MCF 10A (cell line): ENCODE measurements at regions not wholly inside any gene's neighbourhood (a gene's known extent, or its start where the extent isn't known, plus 50 kb on each side); places are given as distances from the start of the nearest gene placed in this dataset.

Experiments used
- BruUV-seq: library from RNA; stranded (reverse); fragments of 400-500 nt; replicated peaks from 2 replicates; lab custom pipeline; 2021; lab: Mats Ljungman, UMichigan
- CTCF ChIA-PET: fragments of 300-600 bp; sonication (Branson Sonifier 250); formaldehyde crosslinking; extraction: SDS; loops from one replicate; lab custom pipeline; 2021; ENCODE audit warnings: antibody characterized with exemption, inconsistent platforms; lab: Yijun Ruan, JAX
- POLR2A ChIA-PET: fragments of 300-600, 350-650 bp; sonication (Branson Sonifier 250); formaldehyde crosslinking; extraction: SDS; loops from one replicate; lab custom pipeline; 2020; ENCODE audit warnings: antibody characterized with exemption, inconsistent platforms; lab: Yijun Ruan, JAX
- DNase-seq: peaks from one replicate; pipeline ENCODE4 v3.0.0-alpha.2; 2018; ENCODE audit not compliant: unreplicated experiment
- H3K27ac Mint-ChIP-seq: one replicate; pipeline ENCODE4 v1.8.0; 2022; ENCODE audit warnings: mild to moderate bottlenecking, low read depth, mixed read lengths; ENCODE audit not compliant: unreplicated experiment
- H3K27me3 Mint-ChIP-seq: one replicate; pipeline ENCODE4 v1.8.0; 2022; ENCODE audit warnings: mixed read lengths; ENCODE audit not compliant: insufficient read depth, unreplicated experiment
- H3K36me3 Mint-ChIP-seq: one replicate; pipeline ENCODE4 v1.8.0; 2022; ENCODE audit warnings: mild to moderate bottlenecking, moderate library complexity, mixed read lengths; ENCODE audit not compliant: insufficient read depth, unreplicated experiment
- H3K4me1 Mint-ChIP-seq: one replicate; pipeline ENCODE4 v1.8.0; 2022; ENCODE audit warnings: mixed read lengths; ENCODE audit not compliant: insufficient read depth, unreplicated experiment
- H3K4me3 Mint-ChIP-seq: one replicate; pipeline ENCODE4 v1.8.0; 2022; ENCODE audit warnings: mild to moderate bottlenecking, moderate library complexity, mixed read lengths; ENCODE audit not compliant: unreplicated experiment
- H3K9me3 Mint-ChIP-seq: one replicate; pipeline ENCODE4 v1.8.0; 2022; ENCODE audit warnings: mixed read lengths; ENCODE audit not compliant: unreplicated experiment
- intact Hi-C: fragments of 100-400 bp; cut with micrococcal nuclease; formaldehyde crosslinking; loops from 2 replicates; pipeline ENCODE4 v1.14.1; 2022
- TF ChIP-seq, protein P1 (sequence below): fragments of 200-600 bp; IDR thresholded peaks from one replicate; pipeline ENCODE4 v1.8.0; 2022; ENCODE audit warnings: antibody characterized with exemption, mild to moderate bottlenecking; ENCODE audit not compliant: unreplicated experiment

DNA sequence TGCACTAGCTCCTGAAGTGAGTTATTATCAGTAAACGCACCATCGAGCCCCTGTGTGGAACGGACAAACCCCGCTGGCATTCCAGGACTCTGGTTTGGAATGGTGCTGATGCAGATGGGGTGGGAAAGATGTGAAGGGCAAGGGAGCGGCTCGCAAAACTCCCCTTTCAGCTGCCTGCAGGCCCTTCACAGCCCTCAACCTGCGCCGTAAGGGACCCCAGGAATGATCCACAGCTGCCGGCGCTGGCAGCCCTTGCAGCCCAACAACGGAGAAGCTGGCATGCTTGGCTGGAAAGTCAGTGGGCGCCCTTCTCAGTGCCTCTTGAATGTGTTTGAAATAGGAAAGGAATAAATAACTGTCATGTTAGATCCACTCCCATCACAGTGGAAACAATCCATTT, 1445.5 kb downstream of the BRD1 start:
- intact Hi-C loops, result no loop called here
- Mint-ChIP-seq H3K36me3 (no peaks in the 10 kb centered on the region), H3K27ac (no peak overlapping the region), H3K4me3 (no peak overlapping the region), H3K9me3 (peaks cover 15% of the 10 kb centered on the region), H3K27me3 (no peaks in the 10 kb centered on the region), H3K4me1 (no peaks in the 10 kb centered on the region)
- DNase-seq, result no peak
- TF ChIP-seq, protein P1, sequence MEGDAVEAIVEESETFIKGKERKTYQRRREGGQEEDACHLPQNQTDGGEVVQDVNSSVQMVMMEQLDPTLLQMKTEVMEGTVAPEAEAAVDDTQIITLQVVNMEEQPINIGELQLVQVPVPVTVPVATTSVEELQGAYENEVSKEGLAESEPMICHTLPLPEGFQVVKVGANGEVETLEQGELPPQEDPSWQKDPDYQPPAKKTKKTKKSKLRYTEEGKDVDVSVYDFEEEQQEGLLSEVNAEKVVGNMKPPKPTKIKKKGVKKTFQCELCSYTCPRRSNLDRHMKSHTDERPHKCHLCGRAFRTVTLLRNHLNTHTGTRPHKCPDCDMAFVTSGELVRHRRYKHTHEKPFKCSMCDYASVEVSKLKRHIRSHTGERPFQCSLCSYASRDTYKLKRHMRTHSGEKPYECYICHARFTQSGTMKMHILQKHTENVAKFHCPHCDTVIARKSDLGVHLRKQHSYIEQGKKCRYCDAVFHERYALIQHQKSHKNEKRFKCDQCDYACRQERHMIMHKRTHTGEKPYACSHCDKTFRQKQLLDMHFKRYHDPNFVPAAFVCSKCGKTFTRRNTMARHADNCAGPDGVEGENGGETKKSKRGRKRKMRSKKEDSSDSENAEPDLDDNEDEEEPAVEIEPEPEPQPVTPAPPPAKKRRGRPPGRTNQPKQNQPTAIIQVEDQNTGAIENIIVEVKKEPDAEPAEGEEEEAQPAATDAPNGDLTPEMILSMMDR, result no peak
- BruUV-seq, result no TSS peak
- CTCF ChIA-PET, result no interaction called here
- POLR2A ChIA-PET, result no interaction called here

DNA sequence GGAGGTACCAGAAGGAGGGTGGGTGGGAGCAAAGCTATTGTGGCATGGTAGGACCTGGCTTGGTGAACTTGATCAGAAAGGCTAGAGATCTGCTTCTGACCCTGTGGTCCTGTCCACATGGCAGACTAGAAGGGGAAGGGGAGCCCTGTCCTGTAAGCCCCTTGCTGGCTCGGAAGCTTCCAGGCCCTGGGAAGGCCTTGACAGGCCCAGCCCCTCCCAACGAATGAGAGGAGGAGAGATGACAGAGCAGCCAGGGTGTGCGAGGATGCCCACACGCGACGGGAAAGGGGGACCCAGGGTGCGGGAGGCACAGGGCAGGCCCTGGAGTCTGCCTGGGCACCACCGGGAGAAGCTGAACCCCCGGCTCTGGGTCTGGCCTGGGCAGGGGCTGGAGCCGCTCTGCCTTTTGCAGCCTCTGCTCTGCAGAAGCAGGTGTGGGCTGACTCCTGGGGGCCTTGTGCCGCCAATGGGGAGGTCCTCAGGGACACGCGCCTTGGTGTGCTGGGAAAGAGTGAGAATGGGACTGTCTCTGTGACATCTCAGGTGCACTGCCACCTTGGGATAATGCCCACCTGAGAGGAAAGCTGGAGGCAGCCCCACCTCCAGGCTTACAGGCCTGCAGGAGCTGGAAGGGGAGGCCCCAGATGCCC, 1447.5 kb downstream of the BRD1 start:
- Mint-ChIP-seq H3K4me3 (no peak overlapping the region), H3K4me1 (no peaks in the 10 kb centered on the region), H3K36me3 (no peaks in the 10 kb centered on the region), H3K9me3 (peaks cover 22% of the 10 kb centered on the region), H3K27me3 (no peaks in the 10 kb centered on the region), H3K27ac (no peak overlapping the region)
- POLR2A ChIA-PET, result no interaction called here
- DNase-seq, result no peak
- intact Hi-C loops, result no loop called here
- no TSS peak for BruUV-seq
- TF ChIP-seq, protein P1, result no peak
- CTCF ChIA-PET, result interaction anchor here (0.7 kb wide), 1 partner anchor 107 kb away, joined by 3 read pairs; no protein-coding TSS in a partner anchor

DNA sequence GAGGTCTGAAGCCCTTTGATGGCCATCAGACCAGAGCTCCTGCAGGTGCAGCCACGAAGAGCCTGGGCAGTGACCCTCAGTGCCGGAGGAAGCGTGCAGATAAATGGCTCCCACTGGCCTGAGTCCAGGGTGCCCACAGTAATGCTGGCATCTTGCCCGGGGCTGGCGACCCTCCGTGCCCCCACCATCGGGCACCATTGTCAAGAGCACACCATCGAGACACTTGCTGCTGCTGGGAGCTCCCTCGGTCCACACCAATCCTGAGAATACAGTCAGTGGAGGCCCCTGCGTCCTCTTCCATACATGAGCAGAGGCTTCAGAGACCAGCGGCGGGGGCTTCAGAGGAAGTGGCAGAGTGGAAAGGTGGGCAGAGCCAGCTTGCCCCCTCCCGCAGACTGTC, 1448.3 kb downstream of the BRD1 start:
- ChIA-PET POLR2A (no interaction called here), CTCF (interaction anchor here (0.7 kb wide), 1 partner anchor 648 kb away, joined by 3 read pairs; no protein-coding TSS in a partner anchor)
- no TSS peak for BruUV-seq
- Mint-ChIP-seq H3K9me3 (peaks cover 21% of the 10 kb centered on the region), H3K4me3 (no peak overlapping the region), H3K27me3 (no peaks in the 10 kb centered on the region), H3K27ac (no peak overlapping the region), H3K36me3 (no peaks in the 10 kb centered on the region), H3K4me1 (no peaks in the 10 kb centered on the region)
- TF ChIP-seq, protein P1, result no peak
- no peak for DNase-seq
- intact Hi-C loops, result no loop called here

DNA sequence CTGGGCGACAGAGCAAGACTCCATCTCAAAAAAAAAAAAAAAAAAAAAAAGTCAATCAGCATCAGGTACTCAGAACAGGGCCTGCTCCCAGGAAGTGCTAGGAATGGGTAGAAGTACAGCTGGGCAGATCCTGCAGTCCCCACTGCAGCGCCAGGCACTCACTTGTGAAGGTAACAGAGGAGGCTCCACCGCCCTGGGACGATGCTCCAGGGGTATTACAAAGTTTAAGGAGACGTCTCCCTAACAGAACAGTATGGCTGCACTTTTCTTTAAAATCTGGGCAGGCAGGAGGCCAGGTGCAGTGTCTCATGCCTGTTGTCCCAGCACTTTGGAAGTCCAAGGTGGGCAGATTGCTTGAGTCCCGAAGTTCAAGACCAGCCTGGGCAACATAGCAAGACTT, 1449.0 kb downstream of the BRD1 start:
- intact Hi-C loops, result no loop called here
- BruUV-seq, result no TSS peak
- no peaks in the 10 kb centered on the region for H3K4me1 Mint-ChIP-seq
- ChIA-PET POLR2A (no interaction called here), CTCF (no interaction called here)
- no peak for DNase-seq
- H3K27me3 Mint-ChIP-seq, result no peaks in the 10 kb centered on the region
- no peak overlapping the region for H3K4me3 Mint-ChIP-seq
- no peaks in the 10 kb centered on the region for H3K36me3 Mint-ChIP-seq
- no peak overlapping the region for H3K27ac Mint-ChIP-seq
- TF ChIP-seq, protein P1, result no peak
- peaks cover 20% of the 10 kb centered on the region for H3K9me3 Mint-ChIP-seq
